Gastroesophageal sphincter (tissue), 3 donors: ENCODE measurements at regions not wholly inside any gene's neighbourhood (a gene's known extent, or its start where the extent isn't known, plus 50 kb on each side); places are given as distances from the start of the nearest gene placed in this dataset.

Experiments
- CTCF ChIP-seq, 4 experiments: fragments of 200-600 bp in 2 of 4; fragments of 450-650 bp in 2 of 4; sonication (generic) in 1 of 4; IDR thresholded peaks; one replicate each; pipeline ENCODE4 v1.5.1; 2017 to 2019; ENCODE audit warnings: antibody characterized with exemption in 4 of 4, mild to moderate bottlenecking in 2 of 4, moderate library complexity in 2 of 4
- POLR2A ChIP-seq, 2 donors: fragments of 450-650 bp; IDR thresholded peaks; one replicate each; pipeline ENCODE4 v1.6.1; 2017; ENCODE audit warnings: antibody characterized with exemption in 2 of 2, mild to moderate bottlenecking in 2 of 2, moderate library complexity in 1 of 2
- POLR2AphosphoS5 ChIP-seq: sonication (generic); formaldehyde crosslinking; IDR thresholded peaks from one replicate; pipeline ENCODE4 v1.6.1; 2017; ENCODE audit warnings: antibody characterized with exemption

GRCh38 chr4:15131551-15131950 is 129.3 kb downstream of the CPEB2 start:
- TF ChIP-seq POLR2A (IDR thresholded peaks at IDR 0.05) (no peak), CTCF (IDR thresholded peaks at IDR 0.05) (no peak), POLR2AphosphoS5 (no peak)
